Common myeloid progenitor, CD34-positive (primary cell): ENCODE measurements at regions not wholly inside any gene's neighbourhood (a gene's known extent, or its start where the extent isn't known, plus 50 kb on each side); places are given as distances from the start of the nearest gene placed in this dataset.
"Not testable (repeated sequence)": the region's sequence is repeated elsewhere in the genome, so short reads cannot be mapped to it uniquely, and the experiment has no call there.

Experiments used
- CTCF ChIA-PET: fragments of 350-600 bp; sonication (Branson Sonifier 250); formaldehyde crosslinking; loops from one replicate; lab custom pipeline; 2021; ENCODE audit warnings: antibody characterized with exemption; lab: Charles Lee
- POLR2A ChIA-PET: fragments of 350-600 bp; sonication (Branson Sonifier 250); formaldehyde crosslinking; loops from one replicate; lab custom pipeline; 2021; ENCODE audit warnings: antibody characterized with exemption; lab: Charles Lee
- DNase-seq, 3 donors: peaks; one replicate each; pipeline versions ENCODE4 v3.0.0 to v3.0.0-alpha.2; 2013
- H3K27ac ChIP-seq, 2 experiments: 1 replicate in 1 of 2; 2 replicates in 1 of 2; pipeline ENCODE4 v1.7.0; 2013; ENCODE audit warnings: inconsistent platforms in 2 of 2, low read length in 2 of 2, mild to moderate bottlenecking in 2 of 2, low read depth in 1 of 2, moderate library complexity in 1 of 2; ENCODE audit not compliant: severe bottlenecking in 2 of 2, insufficient read depth in 1 of 2, poor library complexity in 1 of 2
- H3K27me3 ChIP-seq, 5 experiments: replicated peaks in 2 of 5; 1 replicate in 3 of 5; 2 replicates in 2 of 5; pipeline versions ENCODE4 v1.6.1 to v1.7.0; 2013; ENCODE audit warnings: low read length in 4 of 5, mild to moderate bottlenecking in 2 of 5, moderate library complexity in 2 of 5, inconsistent platforms in 1 of 5; ENCODE audit not compliant: insufficient read depth in 5 of 5, control insufficient read depth in 4 of 5
- H3K36me3 ChIP-seq, 4 experiments: 1 replicate in 2 of 4; 2 replicates in 2 of 4; pipeline versions ENCODE4 v1.6.1 to v1.7.0; 2013; ENCODE audit warnings: low read length in 3 of 4, control low read depth in 1 of 4, mild to moderate bottlenecking in 1 of 4; ENCODE audit not compliant: control insufficient read depth in 4 of 4, insufficient read depth in 4 of 4
- H3K4me1 ChIP-seq, 4 experiments: 1 replicate in 3 of 4; 2 replicates in 1 of 4; pipeline versions ENCODE4 v1.6.1 to v1.7.1; 2013; ENCODE audit warnings: low read length in 3 of 4, mild to moderate bottlenecking in 3 of 4, control low read depth in 1 of 4, inconsistent platforms in 1 of 4, moderate library complexity in 1 of 4; ENCODE audit not compliant: control insufficient read depth in 4 of 4, insufficient read depth in 4 of 4; ENCODE audit errors: control extremely low read depth in 1 of 4
- H3K4me3 ChIP-seq, 7 experiments: 1 replicate in 4 of 7; 2 replicates in 3 of 7; pipeline versions ENCODE4 v1.5.1 to v1.7.0; 2013; ENCODE audit warnings: mild to moderate bottlenecking in 7 of 7, low read length in 6 of 7, moderate library complexity in 6 of 7, inconsistent platforms in 2 of 7, low read depth in 2 of 7, control low read depth in 1 of 7; ENCODE audit not compliant: insufficient read depth in 4 of 7, control insufficient read depth in 1 of 7; ENCODE audit errors: extremely low read depth in 1 of 7
- H3K9me3 ChIP-seq, 5 experiments: 1 replicate in 4 of 5; 2 replicates in 1 of 5; pipeline versions ENCODE4 v1.6.1 to v1.7.1; 2013; ENCODE audit warnings: low read length in 4 of 5, mild to moderate bottlenecking in 2 of 5, inconsistent platforms in 1 of 5, low read depth in 1 of 5, moderate library complexity in 1 of 5; ENCODE audit not compliant: control insufficient read depth in 4 of 5, insufficient read depth in 2 of 5; ENCODE audit errors: control extremely low read depth in 1 of 5
- WGBS: methylation state at CpG from one replicate; pipeline ENCODE4 v1.1.5; 2013; ENCODE audit not compliant: insufficient coverage; 5-methylcytosine and 5-hydroxymethylcytosine counted together

DNA sequence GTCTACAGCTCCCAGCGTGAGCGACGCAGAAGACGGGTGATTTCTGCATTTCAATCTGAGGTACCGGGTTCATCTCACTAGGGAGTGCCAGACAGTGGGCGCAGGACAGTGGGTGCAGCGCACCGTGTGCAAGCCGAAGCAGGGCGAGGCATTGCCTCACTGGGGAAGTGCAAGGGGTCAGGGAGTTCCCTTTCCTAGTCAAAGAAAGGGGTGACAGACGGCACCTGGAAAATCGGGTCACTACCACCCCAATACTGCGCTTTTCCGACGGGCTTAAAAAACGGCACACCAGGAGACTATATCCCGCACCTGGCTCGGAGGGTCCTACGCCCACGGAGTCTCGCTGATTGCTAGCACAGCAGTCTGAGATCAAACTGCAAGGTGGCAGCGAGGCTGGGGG is 95.6 kb downstream of the GPX5 start:
- H3K27me3 ChIP-seq, result peaks cover 3 to 42% (median 6%) of the 10 kb centered on the region in 5 experiments
- WGBS, result 37% methylated on average over 10 of the region's 22 CpGs
- H3K27ac ChIP-seq, H3K4me3 ChIP-seq, DNase-seq, CTCF ChIA-PET, H3K4me1 ChIP-seq, H3K9me3 ChIP-seq, H3K36me3 ChIP-seq, POLR2A ChIA-PET: not testable (repeated sequence)

DNA sequence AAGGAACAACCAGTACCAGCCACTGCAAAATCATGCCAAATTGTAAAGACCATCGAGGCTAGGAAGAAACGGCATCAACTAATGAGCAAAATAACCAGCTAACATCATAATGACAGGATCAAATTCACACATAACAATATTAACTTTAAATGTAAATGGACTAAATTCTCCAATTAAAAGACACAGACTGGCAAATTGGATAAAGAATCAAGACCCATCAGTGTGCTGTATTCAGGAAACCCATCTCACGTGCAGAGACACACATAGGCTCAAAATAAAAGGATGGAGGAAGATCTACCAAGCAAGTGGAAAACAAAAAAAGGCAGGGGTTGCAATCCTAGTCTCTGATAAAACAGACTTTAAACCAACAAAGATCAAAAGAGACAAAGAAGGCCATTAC is 97.6 kb downstream of the GPX5 start:
- peaks cover 0 to 24% (median 6%) of the 10 kb centered on the region in 5 experiments for H3K27me3 ChIP-seq
- WGBS, result no CpG with 5 or more reads among the region's 3 CpGs
- H3K4me3 ChIP-seq, H3K4me1 ChIP-seq, DNase-seq, POLR2A ChIA-PET, H3K9me3 ChIP-seq, H3K36me3 ChIP-seq, H3K27ac ChIP-seq, CTCF ChIA-PET: not testable (repeated sequence)

DNA sequence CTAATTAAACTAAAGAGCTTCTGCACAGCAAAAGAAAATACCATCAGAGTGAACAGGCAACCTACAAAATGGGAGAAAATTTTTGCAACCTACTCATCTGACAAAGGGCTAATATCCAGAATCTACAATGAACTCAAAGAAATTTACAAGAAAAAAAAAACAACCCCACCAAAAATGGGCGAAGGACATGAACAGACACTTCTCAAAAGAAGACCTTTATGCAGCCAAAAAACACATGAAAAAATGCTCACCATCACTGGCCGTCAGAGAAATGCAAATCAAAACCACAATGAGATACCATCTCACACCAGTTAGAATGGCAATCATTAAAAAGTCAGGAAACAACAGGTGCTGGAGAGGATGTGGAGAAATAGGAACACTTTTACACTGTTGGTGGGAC is 100.7 kb downstream of the GPX5 start:
- H3K36me3 ChIP-seq, POLR2A ChIA-PET, CTCF ChIA-PET, H3K27ac ChIP-seq, H3K4me3 ChIP-seq, H3K4me1 ChIP-seq, DNase-seq, H3K9me3 ChIP-seq: not testable (repeated sequence)
- H3K27me3 ChIP-seq, result peaks cover 0 to 16% (median 4%) of the 10 kb centered on the region in 5 experiments
- WGBS, result no CpG with 5 or more reads among the region's 2 CpGs

DNA sequence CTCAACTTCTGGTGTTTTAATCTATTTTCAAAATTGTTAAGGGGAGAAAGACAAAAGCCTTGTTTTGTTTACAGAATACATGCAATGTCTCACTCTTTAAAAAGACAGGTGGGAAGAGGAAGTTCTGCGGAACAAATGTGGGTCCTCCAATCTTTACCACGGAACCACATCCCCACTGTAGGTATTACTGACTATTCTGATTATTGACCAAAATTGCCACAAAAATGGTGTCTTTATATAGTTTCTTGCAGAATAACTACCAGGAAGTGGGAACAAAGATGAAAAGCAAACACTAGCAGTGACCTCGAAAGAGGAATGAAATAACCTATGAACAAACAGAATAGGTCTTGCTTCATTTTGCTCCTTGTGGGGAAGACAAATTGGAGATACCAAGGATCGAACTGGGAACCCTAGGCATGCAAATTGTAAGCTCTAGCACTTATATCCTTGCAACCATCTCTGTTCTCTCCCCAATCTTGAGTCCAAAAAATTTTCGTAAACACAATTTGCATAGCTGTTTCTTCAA is 106.7 kb downstream of the GPX5 start:
- H3K27me3 ChIP-seq, result peaks cover 19 to 72% (median 47%) of the 10 kb centered on the region in 5 experiments

DNA sequence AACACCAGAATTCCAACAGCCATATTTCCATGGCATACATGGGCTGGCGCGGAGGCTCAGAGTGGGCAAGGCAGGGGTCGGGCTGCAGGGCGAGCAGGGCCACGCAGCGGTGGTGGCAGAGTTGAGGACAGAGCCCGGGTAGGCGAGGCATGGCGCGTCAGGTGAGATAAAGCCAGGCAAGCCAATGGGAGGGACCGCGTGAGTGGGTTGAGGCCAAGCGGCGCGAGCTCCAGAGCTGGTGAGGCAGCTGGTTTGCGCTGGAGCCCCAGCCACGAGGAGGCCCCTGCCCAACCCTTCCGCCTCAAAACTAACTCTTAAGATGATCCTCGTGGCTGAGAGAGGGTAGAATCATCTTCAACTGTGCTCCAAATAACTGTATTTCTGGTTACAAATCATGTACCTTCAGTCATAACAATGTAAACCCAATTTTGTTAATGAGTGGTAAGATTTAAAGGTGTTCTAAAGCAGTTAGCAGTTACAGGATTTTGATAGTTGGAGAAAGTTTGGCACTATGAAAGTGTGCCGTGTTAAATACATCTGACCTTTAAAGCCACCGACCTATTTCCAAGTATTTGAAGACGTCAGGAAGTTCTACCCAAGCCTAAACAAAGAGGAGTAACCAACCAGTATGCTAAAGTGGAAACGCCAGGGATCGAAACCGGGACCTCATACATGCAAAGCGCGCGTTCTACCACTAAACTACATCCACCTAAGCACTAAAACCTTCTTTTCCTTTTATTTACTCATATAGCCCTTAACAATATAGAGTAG is 107.9 kb downstream of the GPX5 start:
- peaks cover 0 to 7% (median 2%) of the 10 kb centered on the region in 5 experiments for H3K9me3 ChIP-seq
- CTCF ChIA-PET, result interaction anchor here (1.1 kb wide), 1 partner anchor 94 kb away, joined by 3 read pairs; no protein-coding TSS in a partner anchor
- no peak overlapping the region for H3K4me3 ChIP-seq
- peak in 1 of 3 donors; percentile 35 for DNase-seq
- POLR2A ChIA-PET, result no interaction called here
- H3K27ac ChIP-seq, result no peak overlapping the region
- 65% methylated on average over 17 of the region's 28 CpGs for WGBS
- peaks cover 0 to 12% (median 6%) of the 10 kb centered on the region in 4 experiments for H3K4me1 ChIP-seq
- H3K27me3 ChIP-seq, result peaks cover 19 to 82% (median 50%) of the 10 kb centered on the region in 5 experiments
- H3K36me3 ChIP-seq, result no peaks in the 10 kb centered on the region

More for the DNA sequence above, 106.7 kb downstream of the GPX5 start:
- no peaks in the 10 kb centered on the region for H3K36me3 ChIP-seq
- DNase-seq, result peak in 1 of 3 donors; percentile 43
- ChIA-PET POLR2A (no interaction called here), CTCF (no interaction called here)
- no peak overlapping the region for H3K4me3 ChIP-seq
- peaks cover 0 to 12% (median 6%) of the 10 kb centered on the region in 4 experiments for H3K4me1 ChIP-seq
- peaks cover 0 to 7% (median 4%) of the 10 kb centered on the region in 5 experiments for H3K9me3 ChIP-seq
- no peak overlapping the region for H3K27ac ChIP-seq
- 60% methylated on average over 1 of the region's 5 CpGs for WGBS

DNA sequence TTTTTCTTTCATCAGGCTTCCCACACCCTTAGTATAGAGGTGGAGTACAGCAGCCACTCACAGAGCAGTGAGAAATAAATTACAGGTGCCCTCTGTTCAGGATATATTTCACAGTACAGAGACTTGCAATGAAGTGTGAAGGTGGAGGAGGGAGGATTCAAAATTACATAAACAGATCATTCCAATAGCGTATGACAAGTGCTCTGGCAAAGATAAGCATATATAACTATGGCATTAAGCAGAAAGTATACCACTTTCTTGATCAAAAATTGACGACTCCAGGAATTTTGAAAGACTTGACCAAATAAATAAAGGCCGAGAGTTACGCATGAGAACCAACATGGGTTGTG is 108.7 kb downstream of the GPX5 start:
- no peak for DNase-seq
- Histone ChIP-seq H3K27ac (no peak overlapping the region), H3K27me3 (peaks cover 19 to 87% (median 50%) of the 10 kb centered on the region in 5 experiments), H3K4me1 (peaks cover 0 to 12% (median 6%) of the 10 kb centered on the region in 4 experiments), H3K9me3 (peaks cover 1 to 7% (median 2%) of the 10 kb centered on the region in 5 experiments), H3K4me3 (peak overlapping the region in 4 of 7 experiments; percentile 27 to 59 (median 48)), H3K36me3 (no peaks in the 10 kb centered on the region)
- WGBS, result 12% methylated on average over 3 of the region's 4 CpGs
- ChIA-PET CTCF (interaction anchor here (1.1 kb wide), 1 partner anchor 95 kb away, joined by 3 read pairs; no protein-coding TSS in a partner anchor), POLR2A (no interaction called here)
